ENCODE measurements at regions not wholly inside any gene's neighbourhood (a gene's known extent, or its start where the extent isn't known, plus 50 kb on each side); places are given as distances from the start of the nearest gene placed in this dataset.

DNA sequence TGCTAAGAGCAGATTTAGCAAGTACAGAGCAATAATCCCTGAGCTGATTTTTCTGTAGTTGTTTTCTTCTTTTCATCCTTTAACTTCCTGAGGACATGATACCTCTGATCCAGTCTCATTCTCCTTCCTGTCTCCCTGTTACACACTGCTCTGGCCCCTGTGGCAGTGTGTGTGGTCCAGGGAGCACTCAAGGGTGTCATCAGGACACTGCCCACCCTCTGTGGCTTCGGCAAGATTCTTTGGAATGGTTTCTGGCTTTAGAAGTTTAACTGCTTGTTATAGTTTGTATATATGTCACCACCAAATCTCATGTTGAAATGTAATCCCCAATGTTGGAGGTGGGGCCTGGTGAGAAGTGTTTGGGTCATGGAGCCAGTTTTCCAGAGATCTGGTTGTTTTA lies 637.3 kb downstream of the BCOR start:
- TF ChIP-seq BHLHE40 (IDR thresholded peaks at IDR 0.05; ENCODE audit: low read depth, low read length) (no peak), FOS (IDR thresholded peaks at IDR 0.05; ENCODE audit: low read depth, low read length) (no peak), MAFK (IDR thresholded peaks at IDR 0.05; ENCODE audit: low read depth, low read length) (no peak), RCOR1 (IDR thresholded peaks at IDR 0.05; ENCODE audit: insufficient replicate concordance, low read length) (no peak), CEBPB (IDR thresholded peaks at IDR 0.05; ENCODE audit: low read depth, low read length) (no peak), MAZ (IDR thresholded peaks at IDR 0.05; ENCODE audit: borderline replicate concordance, low read depth, low read length) (no peak), SMC3 (IDR thresholded peaks at IDR 0.05; ENCODE audit: low read depth, low read length) (no peak), RFX5 (IDR thresholded peaks at IDR 0.05; ENCODE audit: low read depth, low read length) (no peak), POLR2A (IDR thresholded peaks at IDR 0.05; ENCODE audit: low read depth, low read length) (no peak), NFE2L2 (IDR thresholded peaks at IDR 0.05; ENCODE audit: low read depth, low read length) (no peak), CHD1 (IDR thresholded peaks at IDR 0.05; ENCODE audit: low read depth, low read length) (no peak), MXI1 (IDR thresholded peaks at IDR 0.05; ENCODE audit: borderline replicate concordance, low read depth, low read length) (no peak), RAD21 (IDR thresholded peaks at IDR 0.05; ENCODE audit: low read length) (no peak)
- TF ChIP-seq, protein P1, sequence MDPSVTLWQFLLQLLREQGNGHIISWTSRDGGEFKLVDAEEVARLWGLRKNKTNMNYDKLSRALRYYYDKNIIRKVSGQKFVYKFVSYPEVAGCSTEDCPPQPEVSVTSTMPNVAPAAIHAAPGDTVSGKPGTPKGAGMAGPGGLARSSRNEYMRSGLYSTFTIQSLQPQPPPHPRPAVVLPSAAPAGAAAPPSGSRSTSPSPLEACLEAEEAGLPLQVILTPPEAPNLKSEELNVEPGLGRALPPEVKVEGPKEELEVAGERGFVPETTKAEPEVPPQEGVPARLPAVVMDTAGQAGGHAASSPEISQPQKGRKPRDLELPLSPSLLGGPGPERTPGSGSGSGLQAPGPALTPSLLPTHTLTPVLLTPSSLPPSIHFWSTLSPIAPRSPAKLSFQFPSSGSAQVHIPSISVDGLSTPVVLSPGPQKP (IDR thresholded peaks at IDR 0.05; ENCODE audit: borderline replicate concordance, low read depth, low read length), result no peak
- TF ChIP-seq, protein P2, sequence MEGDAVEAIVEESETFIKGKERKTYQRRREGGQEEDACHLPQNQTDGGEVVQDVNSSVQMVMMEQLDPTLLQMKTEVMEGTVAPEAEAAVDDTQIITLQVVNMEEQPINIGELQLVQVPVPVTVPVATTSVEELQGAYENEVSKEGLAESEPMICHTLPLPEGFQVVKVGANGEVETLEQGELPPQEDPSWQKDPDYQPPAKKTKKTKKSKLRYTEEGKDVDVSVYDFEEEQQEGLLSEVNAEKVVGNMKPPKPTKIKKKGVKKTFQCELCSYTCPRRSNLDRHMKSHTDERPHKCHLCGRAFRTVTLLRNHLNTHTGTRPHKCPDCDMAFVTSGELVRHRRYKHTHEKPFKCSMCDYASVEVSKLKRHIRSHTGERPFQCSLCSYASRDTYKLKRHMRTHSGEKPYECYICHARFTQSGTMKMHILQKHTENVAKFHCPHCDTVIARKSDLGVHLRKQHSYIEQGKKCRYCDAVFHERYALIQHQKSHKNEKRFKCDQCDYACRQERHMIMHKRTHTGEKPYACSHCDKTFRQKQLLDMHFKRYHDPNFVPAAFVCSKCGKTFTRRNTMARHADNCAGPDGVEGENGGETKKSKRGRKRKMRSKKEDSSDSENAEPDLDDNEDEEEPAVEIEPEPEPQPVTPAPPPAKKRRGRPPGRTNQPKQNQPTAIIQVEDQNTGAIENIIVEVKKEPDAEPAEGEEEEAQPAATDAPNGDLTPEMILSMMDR (conservative IDR thresholded peaks at IDR 0.05; ENCODE audit: low read depth, low read length), result no peak
- TF ChIP-seq, protein P3, sequence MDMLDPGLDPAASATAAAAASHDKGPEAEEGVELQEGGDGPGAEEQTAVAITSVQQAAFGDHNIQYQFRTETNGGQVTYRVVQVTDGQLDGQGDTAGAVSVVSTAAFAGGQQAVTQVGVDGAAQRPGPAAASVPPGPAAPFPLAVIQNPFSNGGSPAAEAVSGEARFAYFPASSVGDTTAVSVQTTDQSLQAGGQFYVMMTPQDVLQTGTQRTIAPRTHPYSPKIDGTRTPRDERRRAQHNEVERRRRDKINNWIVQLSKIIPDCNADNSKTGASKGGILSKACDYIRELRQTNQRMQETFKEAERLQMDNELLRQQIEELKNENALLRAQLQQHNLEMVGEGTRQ (IDR thresholded peaks at IDR 0.05; ENCODE audit: low read depth, low read length), result no peak

More for the DNA sequence above, 637.3 kb downstream of the BCOR start:
- no peak overlapping the region for H2BK120ac ChIP-seq (ENCODE audit: low read depth, low read length)
- no peak overlapping the region for H4K8ac ChIP-seq (ENCODE audit: low read depth in 2 of 2, low read length in 2 of 2)
- no peak overlapping the region for H3K4me3 ChIP-seq (ENCODE audit: insufficient read depth, low read depth, low read length)
- H4K91ac ChIP-seq (ENCODE audit: insufficient read depth, low read depth, low read length), result no peak overlapping the region
- H3K27ac ChIP-seq (ENCODE audit: insufficient read depth, low read length), result no peak overlapping the region
- intact Hi-C loops (cut with micrococcal nuclease) (no loop called here), in situ Hi-C loops (cut with MboI; ENCODE audit: low sequenced_read_pairs) (no loop called here), dilution Hi-C loops (cut with HindIII; ENCODE audit: low sequenced_read_pairs, unreplicated experiment) (no loop called here)
- no peaks in the 10 kb centered on the region for H3K36me3 ChIP-seq (ENCODE audit: control insufficient read depth, insufficient read depth, low read length)
- H3K56ac ChIP-seq (ENCODE audit: extremely low read depth, insufficient read depth, low read length), result no peak overlapping the region
- no peak overlapping the region for H2BK20ac ChIP-seq (ENCODE audit: low read depth, low read length)
- H3K4ac ChIP-seq (ENCODE audit: low read depth, low read length), result no peak overlapping the region
- H3K23ac ChIP-seq (ENCODE audit: low read depth, low read length), result no peak overlapping the region
- no peak for DNase-seq
- no peak for ATAC-seq (ENCODE audit: low read depth)
- H2AK5ac ChIP-seq (ENCODE audit: low read depth, low read length), result no peak overlapping the region
- WGBS, 2 experiments (ENCODE audit: extremely low coverage in 2 of 2, insufficient read length in 1 of 2), result no CpG with 5 or more reads among the region's 1 CpG
- no peak overlapping the region for H3K18ac ChIP-seq (ENCODE audit: low read depth, low read length)
- ChIA-PET POLR2A (ENCODE audit: unreplicated experiment) (no interaction called here), CTCF (no interaction called here)
- peaks cover 15% of the 10 kb centered on the region for H3K27me3 ChIP-seq (ENCODE audit: control insufficient read depth, insufficient read depth, low read length)
- H2AFZ ChIP-seq (replicated peaks; ENCODE audit: low read length, poor library complexity), result no peak overlapping the region
- no peak overlapping the region for H2BK5ac ChIP-seq (ENCODE audit: low read depth, low read length, poor library complexity, severe bottlenecking)
- no peak overlapping the region for H3K14ac ChIP-seq (replicated peaks; ENCODE audit: low read depth, low read length)
- H2BK15ac ChIP-seq (ENCODE audit: low read depth, low read length), result no peak overlapping the region
- no peak overlapping the region for H4K5ac ChIP-seq (ENCODE audit: low read depth, low read length)
- BruUV-seq (replicated peaks), result no TSS peak
- no peaks in the 10 kb centered on the region for H3K4me1 ChIP-seq (ENCODE audit: control insufficient read depth, insufficient read depth, low read length)
- H3K9me3 ChIP-seq (ENCODE audit: control insufficient read depth, insufficient read depth, low read length), result no peaks in the 10 kb centered on the region; the same call in 1 of the 2 replicates
- H4K20me1 ChIP-seq (ENCODE audit: insufficient read depth, low read length), result no peaks in the 10 kb centered on the region
- H3K4me2 ChIP-seq (ENCODE audit: low read depth, low read length), result no peak overlapping the region
- no peaks in the 10 kb centered on the region for H3K79me1 ChIP-seq (ENCODE audit: low read depth in 1 of 2, low read length in 2 of 2)
- no peak overlapping the region for H3K9ac ChIP-seq (ENCODE audit: low read depth, low read length)
- no peak overlapping the region for H2AK9ac ChIP-seq (replicated peaks; ENCODE audit: low read depth, low read length, poor library complexity)
- H3K9me1 ChIP-seq (ENCODE audit: insufficient read depth, low read length), result no peaks in the 10 kb centered on the region

All from IMR-90 (cell line).